ENCODE measurements at regions not wholly inside any gene's neighbourhood (a gene's known extent, or its start where the extent isn't known, plus 50 kb on each side); places are given as distances from the start of the nearest gene placed in this dataset.

- H2AFZ ChIP-seq (ENCODE audit: low read depth, low read length) = no peak overlapping the region
- H3K4me2 ChIP-seq (ENCODE audit: low read length) = no peak overlapping the region
- H3K4me3 ChIP-seq (ENCODE audit: low read length) = no peak overlapping the region
- TF ChIP-seq EZH2 (IDR thresholded peaks at IDR 0.05; ENCODE audit: borderline replicate concordance, insufficient read depth, low read length, poor library complexity, severe bottlenecking) (no peak), POLR2AphosphoS5 (IDR thresholded peaks at IDR 0.05) (no peak), MXI1 (conservative IDR thresholded peaks at IDR 0.05; ENCODE audit: poor library complexity, severe bottlenecking) (no peak), EP300 (conservative IDR thresholded peaks at IDR 0.05; ENCODE audit: poor library complexity, severe bottlenecking) (no peak), CTCF (IDR thresholded peaks at IDR 0.05; ENCODE audit: poor library complexity, severe bottlenecking) (no peak), RAD21 (conservative IDR thresholded peaks at IDR 0.05) (no peak)
- H3K79me2 ChIP-seq (replicated peaks; ENCODE audit: insufficient read depth, low read length) = no peaks in the 10 kb centered on the region
- no peaks in the 10 kb centered on the region for H3K36me3 ChIP-seq (ENCODE audit: insufficient read depth, low read length)
- H3K9ac ChIP-seq (ENCODE audit: low read length) = no peak overlapping the region
- no peaks in the 10 kb centered on the region for H3K9me3 ChIP-seq (ENCODE audit: low read length)
- H4K20me1 ChIP-seq (ENCODE audit: insufficient read depth) = no peaks in the 10 kb centered on the region
- H3F3A ChIP-seq (ENCODE audit: insufficient read depth, low read length, poor library complexity, severe bottlenecking) = no peaks in the 10 kb centered on the region
- H3K9me2 ChIP-seq (ENCODE audit: insufficient read depth, low read length) = no peaks in the 10 kb centered on the region
- H3K27me3 ChIP-seq (ENCODE audit: insufficient read depth, low read depth, low read length) = no peaks in the 10 kb centered on the region
- H3K27ac ChIP-seq (ENCODE audit: low read length) = no peak overlapping the region
These were observed 107.8 kb upstream of the SEC14L1 start for GRCh38 chr17:77032929-77033328.

GRCh38 chr17:77033892-77034404, 106.8 kb upstream of the SEC14L1 start:
- no peak overlapping the region for H3K4me2 ChIP-seq (ENCODE audit: low read length)
- H4K20me1 ChIP-seq (ENCODE audit: insufficient read depth) = no peaks in the 10 kb centered on the region
- H3K9me3 ChIP-seq (ENCODE audit: low read length) = no peaks in the 10 kb centered on the region
- no peak overlapping the region for H3K4me3 ChIP-seq (ENCODE audit: low read length)
- no peak overlapping the region for H3K27ac ChIP-seq (ENCODE audit: low read length)
- TF ChIP-seq RAD21 (conservative IDR thresholded peaks at IDR 0.05) (no peak), SMC3 (conservative IDR thresholded peaks at IDR 0.05; ENCODE audit: poor library complexity) (no peak), MXI1 (conservative IDR thresholded peaks at IDR 0.05; ENCODE audit: poor library complexity, severe bottlenecking) (no peak), POLR2AphosphoS5 (IDR thresholded peaks at IDR 0.05) (no peak), CTCF (IDR thresholded peaks at IDR 0.05; ENCODE audit: poor library complexity, severe bottlenecking) (no peak), EP300 (conservative IDR thresholded peaks at IDR 0.05; ENCODE audit: poor library complexity, severe bottlenecking) (no peak), TAF1 (IDR thresholded peaks at IDR 0.05; ENCODE audit: low read depth) (no peak), EZH2 (IDR thresholded peaks at IDR 0.05; ENCODE audit: borderline replicate concordance, insufficient read depth, low read length, poor library complexity, severe bottlenecking) (no peak), REST (IDR thresholded peaks at IDR 0.05; ENCODE audit: borderline replicate concordance) (no peak)
- H2AFZ ChIP-seq (ENCODE audit: low read depth, low read length) = no peak overlapping the region
- H3K36me3 ChIP-seq (ENCODE audit: insufficient read depth, low read length) = no peaks in the 10 kb centered on the region
- H3K79me2 ChIP-seq (replicated peaks; ENCODE audit: insufficient read depth, low read length) = no peaks in the 10 kb centered on the region
- no peaks in the 10 kb centered on the region for H3K9me2 ChIP-seq (ENCODE audit: insufficient read depth, low read length)
- no peaks in the 10 kb centered on the region for H3F3A ChIP-seq (ENCODE audit: insufficient read depth, low read length, poor library complexity, severe bottlenecking)
- no peak overlapping the region for H3K9ac ChIP-seq (ENCODE audit: low read length)
- H3K27me3 ChIP-seq (ENCODE audit: insufficient read depth, low read depth, low read length) = no peaks in the 10 kb centered on the region
